HL-60 (cell line): ENCODE measurements at regions not wholly inside any gene's neighbourhood (a gene's known extent, or its start where the extent isn't known, plus 50 kb on each side); places are given as distances from the start of the nearest gene placed in this dataset.

Experiments
- GABPA ChIP-seq: IDR thresholded peaks from 2 replicates; pipeline ENCODE4 v1.6.1; 2012; ENCODE audit warnings: low read depth
- TF ChIP-seq, protein P1 (sequence below): IDR thresholded peaks from one replicate; pipeline ENCODE4 v1.5.1; 2011; ENCODE audit warnings: low read length, control low read depth, inconsistent platforms; ENCODE audit not compliant: insufficient read depth

- TF ChIP-seq, protein P1, sequence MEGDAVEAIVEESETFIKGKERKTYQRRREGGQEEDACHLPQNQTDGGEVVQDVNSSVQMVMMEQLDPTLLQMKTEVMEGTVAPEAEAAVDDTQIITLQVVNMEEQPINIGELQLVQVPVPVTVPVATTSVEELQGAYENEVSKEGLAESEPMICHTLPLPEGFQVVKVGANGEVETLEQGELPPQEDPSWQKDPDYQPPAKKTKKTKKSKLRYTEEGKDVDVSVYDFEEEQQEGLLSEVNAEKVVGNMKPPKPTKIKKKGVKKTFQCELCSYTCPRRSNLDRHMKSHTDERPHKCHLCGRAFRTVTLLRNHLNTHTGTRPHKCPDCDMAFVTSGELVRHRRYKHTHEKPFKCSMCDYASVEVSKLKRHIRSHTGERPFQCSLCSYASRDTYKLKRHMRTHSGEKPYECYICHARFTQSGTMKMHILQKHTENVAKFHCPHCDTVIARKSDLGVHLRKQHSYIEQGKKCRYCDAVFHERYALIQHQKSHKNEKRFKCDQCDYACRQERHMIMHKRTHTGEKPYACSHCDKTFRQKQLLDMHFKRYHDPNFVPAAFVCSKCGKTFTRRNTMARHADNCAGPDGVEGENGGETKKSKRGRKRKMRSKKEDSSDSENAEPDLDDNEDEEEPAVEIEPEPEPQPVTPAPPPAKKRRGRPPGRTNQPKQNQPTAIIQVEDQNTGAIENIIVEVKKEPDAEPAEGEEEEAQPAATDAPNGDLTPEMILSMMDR, result no peak
- TF ChIP-seq GABPA, result no peak
These were observed 144.3 kb downstream of the OR2B2 start for GRCh38 chr6:27767851-27768250.
